CD14-positive monocyte (primary cell): ENCODE measurements at regions not wholly inside any gene's neighbourhood (a gene's known extent, or its start where the extent isn't known, plus 50 kb on each side); places are given as distances from the start of the nearest gene placed in this dataset.

Experiments used
- DNase-seq, 3 donors: peaks; one replicate each; pipeline ENCODE4 v3.0.0-alpha.2; 2011 to 2022
- H2AFZ ChIP-seq: 2 replicates; pipeline ENCODE4 v1.6.0; 2012; ENCODE audit warnings: mild to moderate bottlenecking, low read depth, low read length, inconsistent platforms; ENCODE audit not compliant: insufficient read depth, poor library complexity, severe bottlenecking
- H3K27ac ChIP-seq, 2 donors: 1 replicate in 1 of 2; 2 replicates in 1 of 2; pipeline ENCODE4 v1.5.1; 2012 to 2013; ENCODE audit warnings: low read length in 2 of 2, control low read depth in 1 of 2, inconsistent platforms in 1 of 2, low read depth in 1 of 2, mild to moderate bottlenecking in 1 of 2
- H3K27me3 ChIP-seq, 2 donors: one replicate each; pipeline versions ENCODE4 v1.6.0 to v1.6.1; 2011 to 2013; ENCODE audit warnings: low read length in 2 of 2; ENCODE audit not compliant: control insufficient read depth in 2 of 2, insufficient read depth in 2 of 2
- H3K36me3 ChIP-seq, 2 donors: replicated peaks in 1 of 2; 1 replicate in 1 of 2; 2 replicates in 1 of 2; pipeline versions ENCODE4 v1.5.1 to v1.6.1; 2012 to 2013; ENCODE audit warnings: low read length in 2 of 2, control low read depth in 1 of 2, inconsistent platforms in 1 of 2, mild to moderate bottlenecking in 1 of 2; ENCODE audit not compliant: insufficient read depth in 2 of 2, control insufficient read depth in 1 of 2
- H3K4me1 ChIP-seq, 2 donors: 1 replicate in 1 of 2; 2 replicates in 1 of 2; pipeline versions ENCODE4 v1.5.1 to v1.6.1; 2012 to 2013; ENCODE audit warnings: low read length in 2 of 2, control low read depth in 1 of 2, inconsistent platforms in 1 of 2, mild to moderate bottlenecking in 1 of 2, moderate library complexity in 1 of 2; ENCODE audit not compliant: insufficient read depth in 2 of 2, control insufficient read depth in 1 of 2
- H3K4me2 ChIP-seq: replicated peaks from 2 replicates; pipeline ENCODE3; 2012; ENCODE audit warnings: low read length, moderate library complexity, mild to moderate bottlenecking; ENCODE audit not compliant: poor library complexity, severe bottlenecking; ENCODE audit errors: extremely low read depth
- H3K4me3 ChIP-seq, 3 experiments: fragments of 200-600 bp in 1 of 3; sonication (generic) in 1 of 3; replicated peaks in 1 of 3; 1 replicate in 2 of 3; 2 replicates in 1 of 3; pipeline ENCODE4 v1.5.1; 2011 to 2013; ENCODE audit warnings: low read length in 3 of 3, mild to moderate bottlenecking in 3 of 3, control low read depth in 2 of 3, low read depth in 2 of 3, inconsistent platforms in 1 of 3, moderate library complexity in 1 of 3
- H3K79me2 ChIP-seq: 2 replicates; pipeline ENCODE4 v1.6.0; 2012; ENCODE audit warnings: mild to moderate bottlenecking, control low read depth, inconsistent platforms, low read length, moderate library complexity; ENCODE audit not compliant: insufficient read depth
- H3K9ac ChIP-seq: 2 replicates; pipeline ENCODE4 v1.6.0; 2017; ENCODE audit warnings: low read length, mild to moderate bottlenecking; ENCODE audit not compliant: insufficient read depth, poor library complexity, severe bottlenecking
- H3K9me3 ChIP-seq, 2 donors: replicated peaks in 1 of 2; 1 replicate in 1 of 2; 2 replicates in 1 of 2; pipeline versions ENCODE4 v1.5.1 to v1.6.1; 2012 to 2013; ENCODE audit warnings: low read length in 2 of 2, control low read depth in 1 of 2; ENCODE audit not compliant: control insufficient read depth in 1 of 2, insufficient read depth in 1 of 2
- H4K20me1 ChIP-seq: 2 replicates; pipeline ENCODE4 v1.6.0; 2012; ENCODE audit warnings: mild to moderate bottlenecking, low read length, control low read depth, moderate library complexity; ENCODE audit not compliant: insufficient read depth
- H3K27ac Mint-ChIP-seq, 7 donors: one replicate each; pipeline ENCODE4 v1.8.0; 2020; ENCODE audit warnings: mild to moderate bottlenecking in 7 of 7, mixed read lengths in 7 of 7, moderate library complexity in 6 of 7, inconsistent platforms in 2 of 7
- H3K27me3 Mint-ChIP-seq, 3 donors: one replicate each; pipeline ENCODE4 v1.8.0; 2021 to 2022; ENCODE audit warnings: low read depth in 3 of 3, mild to moderate bottlenecking in 3 of 3, mixed read lengths in 3 of 3, moderate library complexity in 3 of 3, inconsistent platforms in 1 of 3
- H3K36me3 Mint-ChIP-seq, 2 donors: one replicate each; pipeline ENCODE4 v1.8.0; 2020; ENCODE audit warnings: mixed read lengths in 2 of 2, inconsistent platforms in 1 of 2, mild to moderate bottlenecking in 1 of 2
- H3K4me1 Mint-ChIP-seq: one replicate; pipeline ENCODE4 v1.8.0; 2020; ENCODE audit warnings: mild to moderate bottlenecking, mixed read lengths
- H3K4me3 Mint-ChIP-seq, 2 donors: one replicate each; pipeline ENCODE4 v1.8.0; 2020; ENCODE audit warnings: mild to moderate bottlenecking in 2 of 2, mixed read lengths in 2 of 2, moderate library complexity in 1 of 2
- H3K9me3 Mint-ChIP-seq, 7 donors: one replicate each; pipeline ENCODE4 v1.8.0; 2020 to 2022; ENCODE audit warnings: mixed read lengths in 7 of 7, mild to moderate bottlenecking in 6 of 7, moderate library complexity in 6 of 7, inconsistent platforms in 2 of 7
- WGBS: methylation state at CpG from one replicate; pipeline ENCODE4 v1.1.5; 2013; ENCODE audit warnings: missing lambda C conversion rate; ENCODE audit not compliant: insufficient coverage; 5-methylcytosine and 5-hydroxymethylcytosine counted together
- intact Hi-C, 2 donors: fragments of 100-400 bp; cut with micrococcal nuclease; formaldehyde crosslinking; loops; one replicate each; pipeline versions ENCODE4 v1.15.0 to v1.15.1; 2023
- TF ChIP-seq, protein P1 (sequence below): fragments of 200-600 bp; IDR thresholded peaks from one replicate; pipeline ENCODE4 v1.8.0; 2022; ENCODE audit warnings: antibody characterized with exemption, mild to moderate bottlenecking

DNA sequence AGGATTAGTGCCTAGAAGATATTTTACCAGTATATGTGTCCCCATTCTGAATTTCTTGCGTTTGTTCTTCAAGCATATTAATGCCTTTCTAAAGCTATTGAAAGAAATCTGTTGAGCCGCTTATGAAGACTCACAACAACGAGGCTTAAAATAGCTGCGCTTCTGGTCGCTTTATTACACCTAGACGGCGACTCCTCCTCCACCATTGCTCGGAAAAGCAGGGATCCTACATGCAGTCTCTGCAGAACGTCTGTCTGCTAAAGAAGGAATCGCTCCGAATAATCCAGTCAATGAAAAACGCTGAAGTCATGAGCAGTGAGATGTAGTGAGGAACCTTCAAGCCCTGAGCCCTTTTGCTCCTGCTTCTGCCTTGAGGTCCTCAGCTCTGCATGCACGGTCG is 94.8 kb upstream of the ZNF516 start:
- Histone ChIP-seq H3K27me3 (no peaks in the 10 kb centered on the region), H3K4me1 (peaks cover 25 to 31% of the 10 kb centered on the region in 2 donors), H2AFZ (no peak overlapping the region), H3K79me2 (no peaks in the 10 kb centered on the region), H3K27ac (no peak overlapping the region), H4K20me1 (no peaks in the 10 kb centered on the region), H3K36me3 (no peaks in the 10 kb centered on the region), H3K4me2 (peak overlapping the region; percentile 71), H3K4me3 (peak overlapping the region in 1 of 3 experiments; percentile 67), H3K9me3 (no peaks in the 10 kb centered on the region), H3K9ac (no peak overlapping the region)
- intact Hi-C loops, result loop anchor here (5.0 to 10.0 kb wide), 2 partner anchors 45 to 63 kb away; no protein-coding TSS in a partner anchor
- DNase-seq, result no peak
- TF ChIP-seq, protein P1, sequence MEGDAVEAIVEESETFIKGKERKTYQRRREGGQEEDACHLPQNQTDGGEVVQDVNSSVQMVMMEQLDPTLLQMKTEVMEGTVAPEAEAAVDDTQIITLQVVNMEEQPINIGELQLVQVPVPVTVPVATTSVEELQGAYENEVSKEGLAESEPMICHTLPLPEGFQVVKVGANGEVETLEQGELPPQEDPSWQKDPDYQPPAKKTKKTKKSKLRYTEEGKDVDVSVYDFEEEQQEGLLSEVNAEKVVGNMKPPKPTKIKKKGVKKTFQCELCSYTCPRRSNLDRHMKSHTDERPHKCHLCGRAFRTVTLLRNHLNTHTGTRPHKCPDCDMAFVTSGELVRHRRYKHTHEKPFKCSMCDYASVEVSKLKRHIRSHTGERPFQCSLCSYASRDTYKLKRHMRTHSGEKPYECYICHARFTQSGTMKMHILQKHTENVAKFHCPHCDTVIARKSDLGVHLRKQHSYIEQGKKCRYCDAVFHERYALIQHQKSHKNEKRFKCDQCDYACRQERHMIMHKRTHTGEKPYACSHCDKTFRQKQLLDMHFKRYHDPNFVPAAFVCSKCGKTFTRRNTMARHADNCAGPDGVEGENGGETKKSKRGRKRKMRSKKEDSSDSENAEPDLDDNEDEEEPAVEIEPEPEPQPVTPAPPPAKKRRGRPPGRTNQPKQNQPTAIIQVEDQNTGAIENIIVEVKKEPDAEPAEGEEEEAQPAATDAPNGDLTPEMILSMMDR, result no peak
- Mint-ChIP-seq H3K36me3 (no peaks in the 10 kb centered on the region), H3K9me3 (peaks cover 0 to 2% (median 0%) of the 10 kb centered on the region in 7 donors), H3K27me3 (peaks cover 0 to 6% (median 4%) of the 10 kb centered on the region in 3 donors), H3K4me3 (no peak overlapping the region), H3K27ac (peak overlapping the region in 1 of 7 donors; percentile 23), H3K4me1 (peaks cover 34% of the 10 kb centered on the region)
- 92% methylated on average over 13 of the region's 14 CpGs for WGBS

DNA sequence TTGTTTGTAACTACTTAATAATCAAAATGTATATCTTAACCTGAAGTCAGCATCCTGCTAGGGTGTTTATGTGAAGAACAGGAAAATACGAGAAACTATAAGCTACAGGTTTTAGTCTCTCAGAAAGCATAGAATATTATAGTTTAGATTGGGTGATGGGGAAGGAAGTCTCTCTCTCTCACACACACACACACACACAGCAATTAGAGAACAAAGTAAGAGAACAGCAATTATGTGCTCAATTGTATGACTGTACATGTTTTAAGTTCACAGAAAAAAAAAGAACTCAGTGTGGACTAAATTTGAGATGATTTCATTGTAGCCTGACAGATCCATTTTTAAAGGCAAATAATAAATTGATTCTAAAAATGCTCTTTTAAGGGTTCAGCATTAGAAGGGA is 94.3 kb upstream of the ZNF516 start:
- Histone ChIP-seq H3K4me1 (peaks cover 25 to 31% of the 10 kb centered on the region in 2 donors), H3K4me3 (peak overlapping the region; percentile 41 to 67 (median 51)), H3K9me3 (no peaks in the 10 kb centered on the region), H3K4me2 (peak overlapping the region; percentile 71), H2AFZ (peak overlapping the region; percentile 60), H3K9ac (peak overlapping the region; percentile 32), H3K27me3 (no peaks in the 10 kb centered on the region), H4K20me1 (no peaks in the 10 kb centered on the region), H3K36me3 (no peaks in the 10 kb centered on the region), H3K27ac (peak overlapping the region in 1 of 2 donors; percentile 68), H3K79me2 (no peaks in the 10 kb centered on the region)
- Mint-ChIP-seq H3K36me3 (no peaks in the 10 kb centered on the region), H3K27me3 (peaks cover 0 to 6% (median 4%) of the 10 kb centered on the region in 3 donors), H3K27ac (peak overlapping the region in 6 of 7 donors; percentile 82 to 86 (median 84)), H3K4me3 (peak overlapping the region; percentile 79 to 88), H3K4me1 (peaks cover 36% of the 10 kb centered on the region), H3K9me3 (peaks cover 0 to 2% (median 0%) of the 10 kb centered on the region in 7 donors)
- DNase-seq, result peak in 2 of 3 donors; percentile 40 to 43
- intact Hi-C loops, result no loop called here
- TF ChIP-seq, protein P1, result no peak
- WGBS, result no CpG with 5 or more reads among the region's 1 CpG
